HepG2 (cell line): ENCODE measurements at regions not wholly inside any gene's neighbourhood (a gene's known extent, or its start where the extent isn't known, plus 50 kb on each side); places are given as distances from the start of the nearest gene placed in this dataset.

Experiments
- GFI1 ChIP-seq: sonication (generic); formaldehyde crosslinking; IDR thresholded peaks from 2 replicates; pipeline ENCODE4 v1.5.0; 2020; ENCODE audit warnings: missing genetic modification reagents, mild to moderate bottlenecking, borderline replicate concordance
- GMEB1 ChIP-seq: sonication (generic); formaldehyde crosslinking; IDR thresholded peaks from 2 replicates; pipeline ENCODE4 v1.5.1; 2020; ENCODE audit warnings: missing genetic modification reagents, mild to moderate bottlenecking, borderline replicate concordance
- HMGXB3 ChIP-seq: sonication (generic); formaldehyde crosslinking; IDR thresholded peaks from 2 replicates; pipeline ENCODE4 v1.4.0; 2020; ENCODE audit warnings: missing genetic modification reagents, borderline replicate concordance
- KDM5A ChIP-seq: fragments of 200-600 bp; sonication (generic); IDR thresholded peaks from 2 replicates; pipeline ENCODE4 v1.7.0; 2018; ENCODE audit warnings: antibody characterized with exemption, mild to moderate bottlenecking, low read length, borderline replicate concordance
- MTF1 ChIP-seq: sonication (generic); formaldehyde crosslinking; IDR thresholded peaks from 2 replicates; pipeline ENCODE4 v1.5.0; 2020; ENCODE audit warnings: missing genetic modification reagents
- NFKBIZ ChIP-seq: IDR thresholded peaks from 2 replicates; pipeline ENCODE4 v1.6.1; 2018; ENCODE audit warnings: missing genetic modification reagents, missing compliant biosample characterization
- SMYD3 ChIP-seq: sonication (generic); formaldehyde crosslinking; IDR thresholded peaks from 2 replicates; pipeline ENCODE4 v1.8.1; 2023; ENCODE audit warnings: mild to moderate bottlenecking, missing genetic modification reagents
- SNAI1 ChIP-seq: sonication (generic); formaldehyde crosslinking; IDR thresholded peaks from 2 replicates; pipeline ENCODE4 v1.5.0; 2020; ENCODE audit warnings: mild to moderate bottlenecking, missing genetic modification reagents, borderline replicate concordance
- U2AF1 ChIP-seq: fragments of 200-400 bp; formaldehyde crosslinking; optimal IDR thresholded peaks from 2 replicates; pipeline ENCODE3; 2017; ENCODE audit warnings: mild to moderate bottlenecking, low read depth, low read length
- ZFP36L2 ChIP-seq: sonication (generic); formaldehyde crosslinking; IDR thresholded peaks from 2 replicates; pipeline ENCODE4 v1.4.0; 2020; ENCODE audit warnings: missing genetic modification reagents
- ZFP37 ChIP-seq: sonication (generic); formaldehyde crosslinking; IDR thresholded peaks from 2 replicates; pipeline ENCODE4 v1.4.0; 2020; ENCODE audit warnings: missing genetic modification reagents, borderline replicate concordance
- ZFP41 ChIP-seq: sonication (generic); formaldehyde crosslinking; IDR thresholded peaks from 2 replicates; pipeline ENCODE4 v1.4.0; 2020; ENCODE audit warnings: mild to moderate bottlenecking, missing genetic modification reagents, borderline replicate concordance
- ZHX2 ChIP-seq, 2 experiments: sonication (generic) in 1 of 2; formaldehyde crosslinking in 1 of 2; IDR thresholded peaks; 2 replicates each; pipeline versions ENCODE4 v1.6.1 to v1.9.0; 2014 to 2022; ENCODE audit warnings: antibody characterized with exemption in 1 of 2, borderline replicate concordance in 1 of 2, inconsistent platforms in 1 of 2, low read depth in 1 of 2, missing genetic modification reagents in 1 of 2
- ZNF160 ChIP-seq: sonication (generic); formaldehyde crosslinking; IDR thresholded peaks from 2 replicates; pipeline ENCODE4 v1.8.0; 2022; ENCODE audit warnings: mild to moderate bottlenecking, inconsistent platforms, missing genetic modification reagents
- ZNF501 ChIP-seq: sonication (generic); formaldehyde crosslinking; IDR thresholded peaks from 2 replicates; pipeline ENCODE4 v1.5.1; 2020; ENCODE audit warnings: mild to moderate bottlenecking, moderate library complexity, missing genetic modification reagents

GRCh38 chr3:193843474-193844301 is 250.7 kb downstream of the OPA1 start (continued):
- TF ChIP-seq ZFP41 (CRISPR knock-in tag) (no peak), MTF1 (CRISPR knock-in tag) (no peak), U2AF1 (no peak), GMEB1 (CRISPR knock-in tag) (no peak; the same call in 1 of the 2 replicates), NFKBIZ (CRISPR knock-in tag) (no peak), ZHX2 (IDR thresholded peaks at IDR 0.05; ENCODE audit: low read depth) (no peak), ZHX2 (CRISPR knock-in tag; IDR thresholded peaks at IDR 0.05; ENCODE audit: borderline replicate concordance) (no peak), HMGXB3 (CRISPR knock-in tag) (0 out of 2 replicates have a peak, but pooled peaks have one; percentile 33), SNAI1 (CRISPR knock-in tag) (no peak), SMYD3 (no peak), ZFP36L2 (CRISPR knock-in tag) (no peak), ZFP37 (CRISPR knock-in tag) (no peak), KDM5A (no peak), ZNF501 (CRISPR knock-in tag) (no peak), ZNF160 (CRISPR knock-in tag) (no peak), GFI1 (CRISPR knock-in tag) (no peak)
